GM06990 (cell line): ENCODE measurements at regions not wholly inside any gene's neighbourhood (a gene's known extent, or its start where the extent isn't known, plus 50 kb on each side); places are given as distances from the start of the nearest gene placed in this dataset.

Source experiments
- DNase-seq: peaks from one replicate; pipeline ENCODE4 v3.0.0-alpha.2; 2011; ENCODE audit not compliant: insufficient read length; ENCODE audit errors: extremely low read depth
- H3K27me3 ChIP-seq: replicated peaks from 2 replicates; pipeline ENCODE4 v1.6.0; 2011; ENCODE audit warnings: low read length; ENCODE audit not compliant: control insufficient read depth, insufficient read depth
- H3K36me3 ChIP-seq: 2 replicates; pipeline ENCODE4 v1.5.1; 2011; ENCODE audit warnings: low read length; ENCODE audit not compliant: control insufficient read depth, insufficient read depth
- H3K4me3 ChIP-seq: replicated peaks from 2 replicates; pipeline ENCODE4 v1.5.1; 2011; ENCODE audit warnings: low read depth, mild to moderate bottlenecking, control low read depth, low read length
- TF ChIP-seq, protein P1 (sequence below): IDR thresholded peaks from 2 replicates; pipeline ENCODE4 v1.5.1; 2011; ENCODE audit warnings: low read length, control low read depth, mild to moderate bottlenecking, inconsistent platforms; ENCODE audit not compliant: insufficient read depth, poor library complexity, severe bottlenecking

DNA sequence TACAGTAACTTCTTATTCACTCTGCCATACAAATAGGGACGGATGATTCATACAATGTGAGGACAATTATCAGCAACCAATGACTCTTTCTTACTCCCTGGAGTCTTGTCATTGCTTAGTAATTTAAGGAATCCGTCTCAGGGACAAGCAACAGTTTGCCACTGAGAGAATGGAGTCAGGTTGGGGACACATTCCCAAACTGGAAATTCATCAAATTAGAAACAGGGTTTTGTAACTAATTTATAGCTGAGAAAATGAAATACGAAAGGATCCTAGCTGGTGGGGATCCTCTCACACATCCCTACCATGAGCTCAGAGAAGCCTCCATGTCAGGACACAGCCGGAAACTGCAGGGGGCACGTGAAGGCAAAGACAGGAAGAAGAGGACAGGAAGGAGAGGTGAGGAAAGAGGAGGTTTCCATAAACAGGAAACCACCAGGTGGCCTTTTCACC is 50.4 kb upstream of the KDR start:
- no peak overlapping the region for H3K4me3 ChIP-seq

DNA sequence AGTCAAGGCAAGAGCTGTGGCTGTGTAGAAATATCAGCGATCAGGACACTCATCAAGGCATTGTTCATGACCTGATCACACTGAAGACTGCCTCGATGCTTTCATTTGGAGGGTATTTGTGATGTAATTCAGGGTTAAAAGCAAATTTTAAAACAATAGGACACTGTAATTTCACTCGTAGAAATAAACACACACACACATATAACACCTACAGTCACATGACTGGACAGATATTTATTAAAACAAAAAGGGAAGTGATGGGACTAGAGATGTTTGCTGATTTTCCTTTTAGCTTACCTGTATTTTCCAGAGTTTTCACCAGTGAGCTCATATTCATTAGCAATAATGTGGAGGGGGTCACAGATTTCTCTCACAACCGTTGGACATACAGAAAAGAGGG is 51.1 kb upstream of the KDR start:
- no peak for DNase-seq
- Histone ChIP-seq H3K36me3 (no peaks in the 10 kb centered on the region), H3K4me3 (no peak overlapping the region), H3K27me3 (no peaks in the 10 kb centered on the region; the same call in none of the 2 replicates)
- TF ChIP-seq, protein P1, sequence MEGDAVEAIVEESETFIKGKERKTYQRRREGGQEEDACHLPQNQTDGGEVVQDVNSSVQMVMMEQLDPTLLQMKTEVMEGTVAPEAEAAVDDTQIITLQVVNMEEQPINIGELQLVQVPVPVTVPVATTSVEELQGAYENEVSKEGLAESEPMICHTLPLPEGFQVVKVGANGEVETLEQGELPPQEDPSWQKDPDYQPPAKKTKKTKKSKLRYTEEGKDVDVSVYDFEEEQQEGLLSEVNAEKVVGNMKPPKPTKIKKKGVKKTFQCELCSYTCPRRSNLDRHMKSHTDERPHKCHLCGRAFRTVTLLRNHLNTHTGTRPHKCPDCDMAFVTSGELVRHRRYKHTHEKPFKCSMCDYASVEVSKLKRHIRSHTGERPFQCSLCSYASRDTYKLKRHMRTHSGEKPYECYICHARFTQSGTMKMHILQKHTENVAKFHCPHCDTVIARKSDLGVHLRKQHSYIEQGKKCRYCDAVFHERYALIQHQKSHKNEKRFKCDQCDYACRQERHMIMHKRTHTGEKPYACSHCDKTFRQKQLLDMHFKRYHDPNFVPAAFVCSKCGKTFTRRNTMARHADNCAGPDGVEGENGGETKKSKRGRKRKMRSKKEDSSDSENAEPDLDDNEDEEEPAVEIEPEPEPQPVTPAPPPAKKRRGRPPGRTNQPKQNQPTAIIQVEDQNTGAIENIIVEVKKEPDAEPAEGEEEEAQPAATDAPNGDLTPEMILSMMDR, result no peak

More for the DNA sequence above, 50.4 kb upstream of the KDR start:
- DNase-seq, result no peak
- H3K36me3 ChIP-seq, result no peaks in the 10 kb centered on the region
- TF ChIP-seq, protein P1, result no peak
- no peaks in the 10 kb centered on the region; the same call in none of the 2 replicates for H3K27me3 ChIP-seq

DNA sequence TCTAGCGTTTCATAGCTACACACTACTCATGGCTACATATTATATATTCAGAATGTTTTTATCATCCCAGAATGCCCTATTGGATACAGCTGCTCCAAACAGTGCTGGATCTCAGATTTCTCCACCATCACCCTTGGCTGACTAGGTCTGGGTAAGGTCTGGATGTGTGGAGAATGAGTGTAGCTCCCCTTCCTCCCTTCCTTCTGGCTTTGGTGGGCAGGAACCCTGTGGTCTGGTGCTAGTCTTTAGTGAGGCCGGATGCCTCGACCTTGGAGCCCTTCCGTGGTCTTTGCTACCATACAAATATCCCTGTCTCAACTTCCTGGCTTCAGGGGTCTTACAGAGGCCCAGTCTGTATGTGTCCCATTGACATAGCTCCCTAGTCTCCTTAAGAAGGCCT is 52.1 kb upstream of the KDR start:
- no peak for DNase-seq
- H3K4me3 ChIP-seq, result no peak overlapping the region
- H3K27me3 ChIP-seq, result no peaks in the 10 kb centered on the region; the same call in none of the 2 replicates
- TF ChIP-seq, protein P1, result no peak
- no peaks in the 10 kb centered on the region for H3K36me3 ChIP-seq

DNA sequence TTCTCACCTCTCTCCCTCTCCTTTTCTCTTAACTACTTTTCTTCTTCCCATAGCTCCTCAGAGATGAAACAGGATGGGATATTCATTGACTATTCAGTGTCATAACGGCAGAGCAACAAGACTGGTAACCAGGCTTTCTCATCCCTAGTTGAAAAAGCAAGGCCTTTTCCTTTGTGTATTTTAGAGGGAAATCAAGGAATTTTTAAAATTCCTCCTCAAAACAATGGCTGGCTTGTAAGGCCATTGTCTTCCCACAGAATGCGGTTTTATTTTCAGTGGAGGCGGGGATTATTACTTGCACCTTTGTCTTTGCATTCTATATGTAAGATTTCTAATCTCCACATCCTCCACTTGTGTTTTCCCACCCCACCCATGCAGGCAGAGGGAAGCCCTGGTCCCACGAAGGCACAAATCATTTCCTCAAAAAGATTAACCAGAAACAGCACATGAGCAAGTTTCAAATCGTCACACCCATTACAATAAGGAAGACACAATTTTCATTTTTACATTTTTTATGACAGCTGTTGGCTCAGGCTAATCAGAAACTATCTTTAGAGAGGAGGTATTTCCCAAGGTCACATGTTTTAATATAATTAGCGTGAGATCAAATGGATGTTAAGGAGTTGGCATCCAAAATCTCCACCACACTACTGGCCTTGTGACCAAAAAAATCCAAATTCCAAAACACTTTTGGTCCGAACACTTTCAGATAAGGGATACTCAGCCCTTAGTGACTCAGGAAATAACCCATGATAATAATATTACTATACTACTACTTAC is 53.0 kb upstream of the KDR start:
- DNase-seq, result no peak
- H3K4me3 ChIP-seq, result no peak overlapping the region
- H3K36me3 ChIP-seq, result no peaks in the 10 kb centered on the region
- no peaks in the 10 kb centered on the region; the same call in none of the 2 replicates for H3K27me3 ChIP-seq
- TF ChIP-seq, protein P1, result no peak

DNA sequence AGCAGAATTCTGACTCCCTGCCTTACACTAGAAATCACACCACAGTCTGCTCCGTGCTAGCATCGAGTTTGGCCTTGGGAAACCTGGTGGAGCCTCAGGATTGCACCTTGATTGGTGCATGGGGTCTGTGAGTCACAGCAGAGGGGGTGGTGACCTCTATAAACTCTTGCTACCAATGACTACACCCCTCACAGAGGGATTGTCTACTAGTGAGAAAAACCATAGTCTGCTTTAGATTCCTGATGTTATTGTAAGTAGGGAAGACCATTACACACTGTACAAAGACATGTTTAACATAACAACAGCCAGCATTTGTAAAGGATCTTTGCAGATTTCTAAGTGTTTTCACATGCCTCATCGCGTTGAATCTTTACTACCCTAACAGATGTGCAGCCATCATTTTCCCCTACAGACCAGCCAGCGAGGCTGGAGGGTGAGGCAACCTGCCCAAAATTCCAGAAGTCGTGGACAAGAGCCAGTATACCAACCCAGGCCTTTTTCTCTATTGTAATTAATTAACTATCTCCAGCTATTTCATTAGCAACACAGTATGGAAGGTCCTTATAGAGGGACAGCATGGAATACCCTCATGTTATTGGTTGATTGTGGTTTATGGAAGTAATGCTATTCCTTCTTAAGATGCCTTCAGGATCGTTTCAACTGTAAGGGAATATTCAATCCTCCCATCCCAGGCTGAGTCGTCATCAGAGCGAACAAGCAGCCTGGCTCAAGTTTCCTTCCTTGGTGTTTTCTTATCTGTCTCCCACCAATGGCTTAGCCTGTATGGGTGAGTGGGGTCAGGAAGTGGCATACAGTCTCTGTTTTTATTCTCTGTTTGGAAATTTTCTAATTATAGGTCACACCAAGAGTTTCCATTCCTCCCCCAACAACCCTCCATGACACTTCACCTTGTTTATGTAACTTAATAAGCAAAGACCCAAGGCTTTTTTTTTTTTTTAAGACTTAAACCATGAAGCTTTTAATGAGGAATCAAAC is 55.9 kb upstream of the KDR start:
- TF ChIP-seq, protein P1, result no peak
- Histone ChIP-seq H3K4me3 (no peak overlapping the region), H3K36me3 (no peaks in the 10 kb centered on the region), H3K27me3 (no peaks in the 10 kb centered on the region; the same call in none of the 2 replicates)
- DNase-seq, result no peak
